ENCODE measurements at regions not wholly inside any gene's neighbourhood (a gene's known extent, or its start where the extent isn't known, plus 50 kb on each side); places are given as distances from the start of the nearest gene placed in this dataset.

DNA sequence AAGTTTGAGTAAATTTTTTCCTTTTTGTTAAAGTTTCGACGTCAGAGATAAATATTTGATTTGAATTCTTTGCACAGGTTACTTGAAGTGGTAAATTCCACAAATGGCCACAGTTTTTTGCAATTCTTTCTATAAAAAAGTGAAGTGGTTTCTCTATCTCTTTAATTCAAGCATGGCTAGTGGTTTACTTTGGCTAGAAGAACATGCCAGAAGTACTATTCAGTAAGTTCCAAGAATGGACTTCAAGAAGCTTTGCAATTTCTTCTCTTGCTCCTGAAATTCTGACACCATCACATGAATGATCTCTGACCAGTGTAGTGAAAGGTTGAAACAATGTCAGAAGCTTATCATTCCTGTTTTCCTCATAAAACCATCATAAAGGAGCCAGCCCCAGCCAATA, 55.7 kb upstream of the RNPC3 start:
- Histone ChIP-seq H3K27me3 (ENCODE audit: control insufficient read depth in 3 of 3, insufficient read depth in 3 of 3, low read length in 3 of 3) (no peaks in the 10 kb centered on the region), H3K36me3 (ENCODE audit: control insufficient read depth in 3 of 3, insufficient read depth in 2 of 3, low read depth in 1 of 3, low read length in 3 of 3) (no peaks in the 10 kb centered on the region), H3K9me3 (ENCODE audit: control insufficient read depth in 2 of 2, insufficient read depth in 1 of 2, low read depth in 1 of 2, low read length in 1 of 2) (no peaks in the 10 kb centered on the region), H3K4me3 (ENCODE audit: low read depth in 1 of 3, low read length in 3 of 3) (no peak overlapping the region), H3K27ac (ENCODE audit: low read depth in 1 of 3, low read length in 2 of 3) (no peak overlapping the region), H3K4me1 (ENCODE audit: control insufficient read depth in 3 of 3, insufficient read depth in 2 of 3, low read depth in 1 of 3, low read length in 2 of 3) (no peaks in the 10 kb centered on the region)
- FAIRE-seq (no peak), DNase-seq (no peak)
- WGBS, 3 donors = 84 to 85% (median 85%) methylated on average over 2 of the region's 2 CpGs

GRCh38 chr1:103467100-103467499, 58.4 kb upstream of the RNPC3 start:
- Histone ChIP-seq H3K4me1 (ENCODE audit: control insufficient read depth in 3 of 3, insufficient read depth in 2 of 3, low read depth in 1 of 3, low read length in 2 of 3) (no peaks in the 10 kb centered on the region), H3K9me3 (ENCODE audit: control insufficient read depth in 2 of 2, insufficient read depth in 1 of 2, low read depth in 1 of 2, low read length in 1 of 2) (no peaks in the 10 kb centered on the region), H3K36me3 (ENCODE audit: control insufficient read depth in 3 of 3, insufficient read depth in 2 of 3, low read depth in 1 of 3, low read length in 3 of 3) (no peaks in the 10 kb centered on the region), H3K27ac (ENCODE audit: low read depth in 1 of 3, low read length in 2 of 3) (no peak overlapping the region), H3K27me3 (ENCODE audit: control insufficient read depth in 3 of 3, insufficient read depth in 3 of 3, low read length in 3 of 3) (no peaks in the 10 kb centered on the region), H3K4me3 (ENCODE audit: low read depth in 1 of 3, low read length in 3 of 3) (no peak overlapping the region)
- FAIRE-seq (no peak), DNase-seq (no peak)
- whole genome bisulfite sequencing, 3 donors = 62 to 75% (median 66%) methylated on average over 3 of the region's 3 CpGs

GRCh38 chr1:103461161-103462105, 64.1 kb upstream of the RNPC3 start:
- H3K4me1 ChIP-seq (ENCODE audit: control insufficient read depth in 3 of 3, insufficient read depth in 2 of 3, low read depth in 1 of 3, low read length in 2 of 3) = no peaks in the 10 kb centered on the region
- no peak overlapping the region for H3K27ac ChIP-seq (ENCODE audit: low read depth in 1 of 3, low read length in 2 of 3)
- FAIRE-seq (peak; percentile 47), DNase-seq (peak; percentile 1 to 3)
- no peaks in the 10 kb centered on the region for H3K36me3 ChIP-seq (ENCODE audit: control insufficient read depth in 3 of 3, insufficient read depth in 2 of 3, low read depth in 1 of 3, low read length in 3 of 3)
- whole genome bisulfite sequencing, 3 donors = 85 to 95% (median 89%) methylated on average over 1 of the region's 1 CpG
- H3K4me3 ChIP-seq (ENCODE audit: low read depth in 1 of 3, low read length in 3 of 3) = no peak overlapping the region
- H3K27me3 ChIP-seq (ENCODE audit: control insufficient read depth in 3 of 3, insufficient read depth in 3 of 3, low read length in 3 of 3) = no peaks in the 10 kb centered on the region
- H3K9me3 ChIP-seq (ENCODE audit: control insufficient read depth in 2 of 2, insufficient read depth in 1 of 2, low read depth in 1 of 2, low read length in 1 of 2) = no peaks in the 10 kb centered on the region

DNA sequence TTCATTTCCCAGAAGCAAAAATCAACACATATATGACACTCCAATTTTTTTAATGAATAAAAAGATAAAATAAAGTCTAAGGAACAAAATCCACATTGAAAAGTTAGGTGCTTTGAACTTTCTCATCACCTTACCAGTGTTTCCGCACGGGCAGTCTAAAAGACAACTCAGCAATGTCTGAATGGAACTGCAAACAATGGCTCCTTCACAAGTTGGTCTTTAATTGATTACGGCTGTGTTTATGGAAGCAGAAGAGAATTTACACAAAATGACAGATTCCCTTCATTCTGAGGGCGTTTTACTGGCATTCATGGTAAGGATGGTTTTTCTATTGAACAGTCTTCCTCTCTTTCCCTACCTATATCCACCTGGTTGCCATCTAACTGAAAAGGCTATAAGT, 65.0 kb upstream of the RNPC3 start:
- no peaks in the 10 kb centered on the region for H3K9me3 ChIP-seq (ENCODE audit: control insufficient read depth in 2 of 2, insufficient read depth in 1 of 2, low read depth in 1 of 2, low read length in 1 of 2)
- WGBS, 3 donors = 48 to 62% (median 60%) methylated on average over 4 of the region's 4 CpGs
- no peak overlapping the region for H3K4me3 ChIP-seq (ENCODE audit: low read depth in 1 of 3, low read length in 3 of 3)
- H3K27ac ChIP-seq (ENCODE audit: low read depth in 1 of 3, low read length in 2 of 3) = no peak overlapping the region
- H3K36me3 ChIP-seq (ENCODE audit: control insufficient read depth in 3 of 3, insufficient read depth in 2 of 3, low read depth in 1 of 3, low read length in 3 of 3) = no peaks in the 10 kb centered on the region
- DNase-seq = no peak
- no peaks in the 10 kb centered on the region for H3K27me3 ChIP-seq (ENCODE audit: control insufficient read depth in 3 of 3, insufficient read depth in 3 of 3, low read length in 3 of 3)
- FAIRE-seq = no peak
- no peaks in the 10 kb centered on the region for H3K4me1 ChIP-seq (ENCODE audit: control insufficient read depth in 3 of 3, insufficient read depth in 2 of 3, low read depth in 1 of 3, low read length in 2 of 3)

GRCh38 chr1:103459346-103459745, 66.2 kb upstream of the RNPC3 start:
- DNase-seq = no peak
- H3K27me3 ChIP-seq (ENCODE audit: control insufficient read depth in 3 of 3, insufficient read depth in 3 of 3, low read length in 3 of 3) = no peaks in the 10 kb centered on the region
- FAIRE-seq = no peak
- no peak overlapping the region for H3K27ac ChIP-seq (ENCODE audit: low read depth in 1 of 3, low read length in 2 of 3)
- H3K4me1 ChIP-seq (ENCODE audit: control insufficient read depth in 3 of 3, insufficient read depth in 2 of 3, low read depth in 1 of 3, low read length in 2 of 3) = no peaks in the 10 kb centered on the region
- no peaks in the 10 kb centered on the region for H3K9me3 ChIP-seq (ENCODE audit: control insufficient read depth in 2 of 2, insufficient read depth in 1 of 2, low read depth in 1 of 2, low read length in 1 of 2)
- no peaks in the 10 kb centered on the region for H3K36me3 ChIP-seq (ENCODE audit: control insufficient read depth in 3 of 3, insufficient read depth in 2 of 3, low read depth in 1 of 3, low read length in 3 of 3)
- H3K4me3 ChIP-seq (ENCODE audit: low read depth in 1 of 3, low read length in 3 of 3) = no peak overlapping the region
- WGBS, 3 donors = 55 to 75% (median 61%) methylated on average over 3 of the region's 3 CpGs

GRCh38 chr1:103457886-103458455, 67.5 kb upstream of the RNPC3 start:
- FAIRE-seq (no peak), DNase-seq (no peak)
- H3K4me1 ChIP-seq (ENCODE audit: control insufficient read depth in 3 of 3, insufficient read depth in 2 of 3, low read depth in 1 of 3, low read length in 2 of 3) = no peaks in the 10 kb centered on the region
- no peak overlapping the region for H3K4me3 ChIP-seq (ENCODE audit: low read depth in 1 of 3, low read length in 3 of 3)
- H3K9me3 ChIP-seq (ENCODE audit: control insufficient read depth in 2 of 2, insufficient read depth in 1 of 2, low read depth in 1 of 2, low read length in 1 of 2) = no peaks in the 10 kb centered on the region
- no peaks in the 10 kb centered on the region for H3K27me3 ChIP-seq (ENCODE audit: control insufficient read depth in 3 of 3, insufficient read depth in 3 of 3, low read length in 3 of 3)
- 89 to 94% (median 90%) methylated on average over 7 of the region's 7 CpGs for WGBS, 3 donors
- H3K36me3 ChIP-seq (ENCODE audit: control insufficient read depth in 3 of 3, insufficient read depth in 2 of 3, low read depth in 1 of 3, low read length in 3 of 3) = no peaks in the 10 kb centered on the region
- no peak overlapping the region for H3K27ac ChIP-seq (ENCODE audit: low read depth in 1 of 3, low read length in 2 of 3)

DNA sequence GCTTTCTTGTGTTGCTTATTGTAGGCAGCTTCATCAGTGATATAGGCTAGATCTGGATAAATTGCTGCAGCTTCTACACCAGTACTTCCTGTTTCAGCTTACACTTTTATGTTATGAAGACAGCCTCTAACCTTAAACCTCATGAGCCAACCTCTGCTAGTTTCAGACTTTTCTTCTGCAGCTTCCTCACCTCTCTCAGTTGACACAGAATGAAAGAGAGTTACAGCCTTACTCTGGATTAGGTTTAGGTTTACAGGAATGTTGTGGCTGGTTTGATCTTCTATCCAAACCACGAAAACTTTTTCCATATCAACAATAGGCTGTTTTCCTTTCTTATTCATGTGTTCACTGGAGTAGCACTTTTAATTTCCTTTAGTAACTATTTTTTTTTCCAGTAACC, 76.9 kb upstream of the RNPC3 start:
- Histone ChIP-seq H3K27ac (ENCODE audit: low read depth in 1 of 3, low read length in 2 of 3) (no peak overlapping the region), H3K4me3 (ENCODE audit: low read depth in 1 of 3, low read length in 3 of 3) (no peak overlapping the region), H3K4me1 (ENCODE audit: control insufficient read depth in 3 of 3, insufficient read depth in 2 of 3, low read depth in 1 of 3, low read length in 2 of 3) (no peaks in the 10 kb centered on the region), H3K36me3 (ENCODE audit: control insufficient read depth in 3 of 3, insufficient read depth in 2 of 3, low read depth in 1 of 3, low read length in 3 of 3) (no peaks in the 10 kb centered on the region), H3K27me3 (ENCODE audit: control insufficient read depth in 3 of 3, insufficient read depth in 3 of 3, low read length in 3 of 3) (no peaks in the 10 kb centered on the region), H3K9me3 (ENCODE audit: control insufficient read depth in 2 of 2, insufficient read depth in 1 of 2, low read depth in 1 of 2, low read length in 1 of 2) (no peaks in the 10 kb centered on the region)
- no peak for DNase-seq
- no peak for FAIRE-seq
- whole genome bisulfite sequencing, 3 donors = 68 to 77% (median 73%) methylated on average over 1 of the region's 1 CpG

- H3K4me3 ChIP-seq (ENCODE audit: low read depth in 1 of 3, low read length in 3 of 3) = no peak overlapping the region
- H3K27ac ChIP-seq (ENCODE audit: low read depth in 1 of 3, low read length in 2 of 3) = no peak overlapping the region
- no peaks in the 10 kb centered on the region for H3K36me3 ChIP-seq (ENCODE audit: control insufficient read depth in 3 of 3, insufficient read depth in 2 of 3, low read depth in 1 of 3, low read length in 3 of 3)
- no peaks in the 10 kb centered on the region for H3K4me1 ChIP-seq (ENCODE audit: control insufficient read depth in 3 of 3, insufficient read depth in 2 of 3, low read depth in 1 of 3, low read length in 2 of 3)
- 83 to 93% (median 91%) methylated on average over 1 of the region's 1 CpG for WGBS, 3 donors
- no peaks in the 10 kb centered on the region for H3K27me3 ChIP-seq (ENCODE audit: control insufficient read depth in 3 of 3, insufficient read depth in 3 of 3, low read length in 3 of 3)
- DNase-seq (no peak), FAIRE-seq (peak; percentile 5)
- no peaks in the 10 kb centered on the region for H3K9me3 ChIP-seq (ENCODE audit: control insufficient read depth in 2 of 2, insufficient read depth in 1 of 2, low read depth in 1 of 2, low read length in 1 of 2)
Measured at GRCh38 chr1:103447471-103447870, 78.0 kb upstream of the RNPC3 start.
